Stimulated activated CD8-positive, alpha-beta memory T cell treated with anti-CD3 and anti-CD28 coated beads, Interleukin-4, amount 100 ng/mL, for 1 hour (primary cell): ENCODE measurements at regions not wholly inside any gene's neighbourhood (a gene's known extent, or its start where the extent isn't known, plus 50 kb on each side); places are given as distances from the start of the nearest gene placed in this dataset.
"Not testable (repeated sequence)": the region's sequence is repeated elsewhere in the genome, so short reads cannot be mapped to it uniquely, and the experiment has no call there.

Experiments
- DNase-seq, 2 donors: peaks; one replicate each; pipeline ENCODE4 v3.0.0-alpha.2; 2020; ENCODE audit warnings: low read depth in 2 of 2, low spot score in 1 of 2

DNA sequence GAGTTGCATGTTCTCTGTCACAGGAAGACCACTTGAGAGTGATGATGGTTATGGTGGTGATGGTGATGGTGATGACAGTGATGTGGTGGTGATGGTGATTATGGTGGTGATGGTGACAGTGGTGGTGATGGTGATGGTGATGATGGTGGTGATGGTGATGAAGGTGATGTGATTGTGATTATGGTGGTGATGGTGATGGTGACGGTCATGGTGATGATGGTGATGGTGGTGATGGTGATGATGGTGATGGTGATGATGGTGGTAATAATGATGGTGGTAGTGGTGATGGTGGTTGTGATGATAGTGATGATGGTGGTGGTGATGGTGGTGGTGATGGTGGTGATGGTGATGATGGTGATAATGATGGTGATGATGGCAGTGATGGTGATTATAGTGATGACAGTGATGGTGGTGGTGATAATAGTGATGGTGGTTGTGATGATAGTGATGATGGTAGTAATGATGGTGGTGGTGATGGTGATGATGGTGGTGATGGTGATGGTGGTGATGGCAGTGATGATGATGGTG is 93.7 kb downstream of the ASB1 start:
- DNase-seq, result no peak

DNA sequence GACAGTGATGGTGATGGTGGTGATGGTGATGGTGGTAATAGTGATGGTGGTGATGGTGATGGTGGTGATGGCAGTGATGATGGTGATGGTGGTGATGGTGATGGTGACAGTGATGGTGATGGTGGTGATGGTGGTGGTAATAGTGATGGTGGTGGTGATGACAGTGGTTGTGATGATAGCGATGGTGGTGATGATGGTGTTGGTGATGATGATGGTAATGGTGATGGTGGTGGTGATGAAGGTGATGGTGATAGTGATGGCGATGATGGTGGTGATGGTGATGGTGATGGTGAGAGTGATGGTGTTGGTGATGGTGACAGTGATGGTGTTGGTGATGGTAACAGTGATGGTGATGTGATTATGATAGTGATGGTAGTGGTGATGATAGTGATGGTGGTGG is 94.3 kb downstream of the ASB1 start:
- no peak for DNase-seq

DNA sequence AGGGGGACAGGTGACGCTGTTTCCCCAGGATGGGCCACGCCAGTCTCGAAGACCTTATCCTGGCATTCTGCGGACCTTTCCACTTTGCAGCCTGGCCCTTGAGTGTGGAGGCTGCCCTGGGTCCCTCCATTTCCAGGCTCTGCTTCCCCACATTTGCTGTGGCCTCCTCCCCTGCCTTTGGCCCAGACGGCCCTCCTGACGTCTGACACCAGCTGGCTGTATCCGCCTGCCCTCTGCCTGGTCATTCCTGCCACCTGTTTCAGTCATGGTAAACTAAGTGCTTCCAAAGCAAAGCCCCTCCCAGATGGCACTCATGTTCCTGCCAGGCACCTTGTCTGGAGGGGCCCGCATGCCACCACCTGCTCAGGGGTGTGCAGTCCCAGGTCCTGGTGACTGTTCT is 95.1 kb downstream of the ASB1 start:
- no peak for DNase-seq

DNA sequence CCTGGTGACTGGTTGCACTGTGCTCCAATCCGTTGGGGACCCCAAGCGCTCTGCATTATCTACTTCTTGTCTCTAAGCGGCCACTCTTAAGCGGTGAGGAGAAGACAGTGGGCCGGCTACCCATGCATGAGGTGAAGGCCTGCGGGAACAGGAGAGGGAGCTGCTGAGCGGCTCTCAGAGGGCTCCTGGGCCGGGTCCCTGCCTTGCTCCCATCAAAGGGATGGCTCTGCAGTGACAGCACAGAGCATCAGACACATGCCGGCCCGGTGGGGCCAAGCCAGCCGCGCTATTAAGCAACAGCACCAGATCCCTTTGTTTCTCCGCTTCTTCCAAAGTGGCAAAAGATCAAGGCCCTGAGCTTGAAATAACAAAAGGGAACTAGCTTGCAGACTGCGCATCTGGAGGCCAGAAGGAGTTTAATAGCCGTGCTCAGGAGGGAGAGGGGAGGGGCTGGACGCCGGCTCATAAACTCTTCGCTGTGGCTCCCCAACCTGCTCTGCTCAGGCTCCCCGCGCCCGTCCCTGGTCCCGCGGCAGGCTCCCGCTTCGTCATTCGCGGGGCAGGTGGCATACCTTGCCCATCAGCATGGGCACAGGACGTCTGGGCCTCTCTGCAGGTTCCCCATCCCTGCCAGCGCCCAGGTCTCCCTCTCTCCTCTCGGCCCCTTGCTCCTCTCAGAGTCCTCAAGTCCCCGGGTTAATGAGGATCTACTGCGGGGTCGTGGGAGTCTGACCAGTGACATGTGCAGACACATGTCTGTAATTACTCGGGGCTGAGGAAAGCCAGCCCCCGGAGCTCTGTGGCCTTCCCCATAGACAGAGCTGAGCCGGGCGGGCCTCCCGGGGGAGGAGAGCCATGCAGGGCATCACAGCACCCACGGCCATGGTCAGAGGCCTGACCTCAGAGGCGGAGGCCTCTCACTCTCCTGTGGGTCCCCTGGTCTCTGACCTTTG is 96.7 kb downstream of the ASB1 start:
- DNase-seq, result no peak

DNA sequence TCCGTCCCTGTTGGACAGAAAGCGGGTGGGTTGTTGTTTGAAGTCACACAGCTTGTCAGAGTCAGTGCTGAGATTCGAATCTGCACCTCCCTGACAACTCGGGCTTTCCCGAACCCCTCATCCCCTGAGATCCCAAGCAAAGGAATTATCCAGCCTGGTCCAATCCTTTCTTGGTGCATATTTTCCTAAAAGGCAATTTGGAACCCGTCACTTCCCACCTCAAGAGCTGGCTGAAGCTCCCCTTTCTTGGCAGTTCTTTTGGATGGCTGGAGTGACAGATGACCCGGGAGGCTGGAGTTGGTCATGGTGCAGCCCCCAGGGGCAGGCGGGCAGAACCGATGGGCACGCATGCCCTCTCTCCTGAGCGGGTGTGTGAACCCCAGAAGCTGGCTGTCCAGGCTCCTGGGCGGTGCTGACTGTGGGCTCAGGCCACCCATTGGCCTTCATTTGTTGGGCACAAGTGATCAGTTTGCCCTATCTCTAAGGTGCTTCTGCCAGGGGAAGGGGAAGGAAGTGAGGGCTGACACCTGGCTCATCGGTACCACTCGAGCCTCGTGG is 97.8 kb downstream of the ASB1 start:
- DNase-seq, result no peak

DNA sequence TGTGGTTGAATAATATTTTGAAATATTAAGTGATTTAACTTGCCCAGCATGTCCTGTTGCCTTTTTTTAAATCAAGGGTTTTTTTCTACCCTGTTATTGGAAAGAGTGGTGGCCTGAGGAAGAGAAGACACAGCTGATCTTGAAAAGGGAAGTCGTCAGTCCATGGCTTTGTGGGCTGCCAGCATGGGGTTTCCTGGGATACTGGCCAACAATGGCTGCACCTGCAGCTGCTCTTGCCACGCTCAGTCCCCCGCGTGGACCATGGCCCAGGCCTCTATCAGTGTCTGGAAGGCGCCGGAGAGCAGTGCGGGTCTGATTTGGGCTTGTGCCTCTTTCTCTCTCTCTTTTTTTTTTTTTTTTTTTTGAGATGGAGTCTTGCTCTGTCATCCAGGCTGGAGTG is 99.3 kb downstream of the ASB1 start:
- DNase-seq, result no peak

DNA sequence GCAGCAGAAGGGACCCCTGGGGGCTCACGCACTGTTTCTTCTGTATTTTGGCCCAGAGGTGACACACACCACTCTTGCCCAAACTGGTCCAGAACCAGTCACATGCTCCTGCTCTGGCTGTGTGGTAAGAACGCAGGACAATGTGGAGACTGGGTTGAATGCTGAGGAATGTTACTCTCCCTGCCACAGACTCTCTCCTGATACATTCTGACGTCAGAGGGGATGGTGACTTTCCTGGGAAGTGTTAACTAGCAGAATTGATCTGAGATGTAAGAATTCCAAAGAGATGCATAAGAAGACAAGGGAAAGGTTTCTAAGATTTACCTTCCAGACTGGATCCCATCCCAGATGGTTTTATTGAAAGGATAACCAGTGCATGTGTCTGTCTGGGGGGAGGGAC is 100.8 kb downstream of the ASB1 start:
- no peak for DNase-seq

DNA sequence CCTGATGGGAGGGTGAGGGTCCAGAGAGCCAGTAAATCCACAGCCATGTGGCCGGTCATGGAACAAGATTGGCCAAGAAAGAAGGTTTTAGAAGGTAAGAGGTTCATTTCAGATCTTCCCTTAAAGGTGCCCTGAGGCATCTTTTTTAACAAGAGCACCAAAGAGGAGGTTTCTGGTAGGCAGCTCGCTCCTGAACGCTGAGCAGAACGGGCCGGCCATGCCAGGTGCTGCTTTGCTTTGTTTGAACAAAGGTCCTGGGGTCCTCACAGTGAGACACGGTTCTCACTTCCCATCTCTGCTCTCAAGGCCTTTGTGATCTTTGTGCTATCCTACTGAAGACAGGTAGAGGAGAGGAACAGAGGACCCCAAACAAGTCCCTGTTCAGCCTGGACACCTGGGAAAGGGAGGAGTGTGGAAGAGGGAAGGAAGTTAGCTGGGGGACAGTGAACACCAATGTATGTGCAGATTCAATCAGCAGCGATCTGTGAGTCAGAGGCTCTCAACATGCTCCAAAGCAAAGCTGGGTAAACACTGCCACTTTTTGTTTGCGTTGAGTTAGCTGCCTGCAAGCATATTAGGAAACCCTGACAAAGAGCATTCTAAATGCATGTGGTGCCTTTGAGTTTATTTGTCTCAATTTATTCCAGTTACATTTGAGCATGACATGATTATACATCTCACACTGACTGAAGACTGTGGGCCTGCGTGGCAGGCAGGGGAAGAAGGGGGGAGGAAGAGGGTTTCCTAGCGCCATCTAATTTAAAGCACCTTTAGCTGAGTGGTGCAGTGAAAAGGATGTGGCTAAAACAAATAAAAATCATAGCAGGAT is 102.4 kb downstream of the ASB1 start:
- no peak for DNase-seq

DNA sequence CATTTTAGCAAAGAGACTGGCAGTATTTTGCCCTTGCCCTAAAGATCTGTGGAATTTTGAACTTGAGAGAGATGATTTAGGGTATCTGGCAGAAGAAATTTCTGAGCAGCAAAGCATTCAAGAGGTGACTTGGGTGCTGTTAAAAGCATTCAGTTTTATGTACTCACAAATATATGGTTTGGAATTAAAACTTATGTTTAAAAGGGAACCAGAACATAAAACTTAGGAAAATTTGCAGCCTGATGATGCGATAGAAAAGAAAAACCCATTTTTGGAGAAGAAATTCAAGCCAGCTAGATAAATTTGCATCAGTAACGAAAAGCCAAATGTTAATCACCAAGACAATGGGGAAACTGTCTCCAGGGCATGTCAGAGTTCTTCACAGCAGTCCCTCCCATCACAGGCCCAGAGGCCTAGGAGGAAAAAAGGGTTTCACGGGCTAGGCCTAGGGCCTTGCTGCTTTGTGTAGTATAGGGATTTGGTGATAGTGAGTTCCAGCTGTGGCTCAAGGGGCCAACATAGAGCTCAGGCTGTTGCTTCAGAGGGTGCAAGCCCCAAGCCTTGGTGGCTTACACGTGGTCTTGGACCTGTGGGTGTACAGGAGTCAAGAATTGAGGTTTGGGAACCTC is 104.4 kb downstream of the ASB1 start:
- not testable (repeated sequence) for DNase-seq

DNA sequence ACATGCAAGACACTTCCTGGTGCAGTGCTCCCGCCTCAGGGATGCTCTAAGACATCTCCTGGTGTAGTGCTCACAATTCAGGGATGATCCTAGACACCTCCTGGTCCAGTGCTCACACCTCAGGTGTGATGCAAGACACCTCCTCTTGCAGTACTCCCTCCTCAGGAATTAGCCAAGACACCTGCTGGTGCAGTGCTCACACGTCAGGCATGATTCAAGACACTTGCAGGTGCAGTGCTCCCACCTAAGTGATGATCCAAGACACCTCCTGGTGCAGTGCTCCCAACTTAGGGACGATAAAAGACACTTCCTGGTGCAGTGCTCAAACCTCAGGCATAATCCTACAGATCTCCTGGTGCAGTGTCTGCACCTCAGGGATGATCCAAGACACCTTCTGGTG is 117.0 kb downstream of the ASB1 start:
- not testable (repeated sequence) for DNase-seq

DNA sequence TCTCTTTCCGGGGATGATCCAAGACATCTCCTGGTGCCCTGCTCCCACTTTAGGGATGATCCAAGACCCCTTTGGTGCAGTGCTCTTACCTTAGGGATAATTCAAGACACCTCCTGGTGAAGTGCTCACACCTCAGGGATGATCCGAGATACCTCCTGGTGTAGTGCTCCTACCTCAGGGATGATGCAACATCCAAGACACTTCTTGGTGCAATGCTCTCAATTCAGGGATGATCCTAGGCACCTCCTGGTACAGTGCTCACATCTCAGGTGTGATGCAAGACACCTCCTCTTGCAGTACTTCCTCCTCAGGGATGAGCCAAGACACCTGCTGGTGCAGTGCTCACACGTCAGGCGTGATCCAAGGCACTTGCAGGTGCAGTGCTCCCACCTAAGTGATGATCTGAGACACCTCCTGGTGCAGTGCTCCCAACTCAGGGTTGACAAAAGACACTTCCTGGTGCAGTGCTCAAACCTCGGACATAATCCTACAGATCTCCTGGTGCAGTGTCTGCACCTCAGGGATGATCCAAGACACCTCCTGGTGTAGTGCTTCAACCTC is 122.3 kb downstream of the ASB1 start:
- no peak for DNase-seq

DNA sequence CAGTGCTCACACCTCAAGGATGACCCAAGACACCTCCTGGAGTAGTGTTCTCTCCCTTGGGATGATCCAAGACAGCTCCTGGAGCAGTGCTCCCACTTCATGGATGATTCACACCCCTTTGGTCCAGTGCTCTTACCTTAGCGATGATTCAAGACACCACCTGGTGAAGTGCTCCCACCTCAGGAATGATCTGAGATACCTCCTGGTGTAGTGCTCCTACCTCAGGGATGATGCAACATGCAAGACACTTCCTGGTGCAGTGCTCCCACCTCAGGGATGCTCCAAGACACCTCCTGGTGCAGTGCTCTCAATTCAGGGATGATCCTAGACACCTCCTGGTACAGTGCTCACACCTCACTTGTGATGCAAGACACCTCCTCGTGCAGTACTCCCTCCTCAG is 123.1 kb downstream of the ASB1 start:
- no peak for DNase-seq

DNA sequence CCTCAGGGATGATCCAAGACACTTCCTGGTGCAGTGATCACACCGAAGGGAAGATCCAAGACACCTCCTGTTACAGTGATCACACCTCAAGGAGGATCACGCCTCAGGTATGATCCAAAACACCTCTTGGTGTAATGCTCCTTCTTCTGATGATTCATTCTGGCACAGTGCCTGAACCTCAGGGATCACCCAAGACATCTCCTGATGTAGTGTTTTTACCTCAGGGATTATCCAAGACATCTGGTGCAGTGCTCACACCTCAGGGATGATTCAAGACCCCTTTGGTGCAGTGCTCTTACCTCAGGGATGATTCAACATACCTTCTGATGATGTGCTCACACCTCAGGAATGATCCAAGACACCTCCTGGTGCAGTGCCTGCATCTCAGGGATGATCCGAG is 124.4 kb downstream of the ASB1 start:
- no peak for DNase-seq

DNA sequence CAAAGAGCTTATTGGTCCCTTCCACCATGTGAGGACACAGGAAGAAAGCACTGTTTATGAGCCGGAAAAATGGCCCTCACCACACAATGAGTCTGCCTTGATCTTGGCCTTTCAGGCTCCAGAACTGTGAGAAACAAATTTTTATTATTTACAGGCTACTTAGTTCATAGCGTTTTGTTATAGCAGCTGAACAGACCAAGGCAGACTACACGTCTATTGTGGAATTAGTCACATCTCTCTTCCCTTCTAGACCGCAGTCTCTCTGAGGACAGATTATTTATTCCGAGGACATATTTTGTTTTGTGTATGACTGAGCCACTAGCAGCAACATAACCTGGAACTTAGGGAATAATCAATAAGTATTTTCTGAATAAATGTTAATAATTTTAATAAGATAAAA is 125.5 kb downstream of the ASB1 start:
- no peak for DNase-seq

DNA sequence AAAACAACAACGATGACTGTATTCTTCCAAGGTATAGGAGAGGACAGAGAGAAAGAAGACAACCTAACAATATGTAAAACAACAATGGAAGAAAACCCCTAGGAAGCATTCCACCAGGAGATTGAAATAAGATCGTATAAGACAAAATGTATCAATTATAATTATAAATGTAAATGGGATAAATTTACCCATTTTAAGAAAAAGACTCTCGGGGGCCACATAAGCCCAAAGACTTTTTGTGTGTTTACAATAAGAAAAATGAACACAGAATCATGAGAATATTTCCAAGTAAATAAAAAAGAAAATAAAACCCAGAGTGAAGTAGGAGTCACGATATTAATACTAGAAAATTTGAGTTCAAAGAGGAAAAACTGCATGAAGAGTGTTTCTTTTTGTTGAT is 126.4 kb downstream of the ASB1 start:
- DNase-seq, result no peak

DNA sequence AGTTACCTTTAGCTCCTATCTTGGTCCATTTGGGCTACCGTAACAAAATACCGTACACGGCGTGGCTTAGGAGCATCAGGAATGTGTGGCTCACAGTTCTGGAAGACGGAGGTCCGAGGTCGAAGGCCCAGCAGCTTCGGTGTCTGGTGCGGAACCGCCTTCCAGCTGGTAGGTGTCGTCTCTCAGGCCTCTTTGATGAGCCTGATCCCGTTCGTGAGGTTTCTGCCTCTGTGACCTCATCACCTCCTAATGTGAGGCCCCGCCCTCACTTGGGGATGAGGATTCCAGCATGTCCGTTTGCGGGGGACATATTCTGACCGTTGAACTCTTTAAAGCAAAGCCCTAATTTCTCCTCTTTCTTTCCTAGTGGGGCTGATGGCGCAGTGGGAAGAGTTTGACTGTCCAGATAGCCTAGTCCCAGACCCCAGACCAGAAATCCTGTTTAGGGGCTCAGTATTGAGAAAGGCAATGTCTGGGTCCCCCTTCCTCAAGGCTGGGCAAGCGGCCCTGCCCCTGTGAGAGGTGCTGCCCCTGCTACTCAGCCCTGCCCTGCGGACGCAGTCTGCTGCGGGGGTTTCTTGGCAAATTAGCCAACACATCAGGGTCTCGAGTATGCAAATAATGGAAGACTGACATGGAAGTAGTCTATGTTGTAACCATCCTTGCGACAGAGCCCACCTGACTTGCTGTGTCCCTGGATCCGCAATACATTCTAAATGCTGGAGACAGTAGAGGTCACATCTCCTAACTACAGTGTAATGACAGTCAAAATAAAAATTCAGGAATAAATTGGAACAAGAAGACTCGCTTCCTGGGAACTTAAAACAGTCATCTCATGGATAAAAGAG is 128.0 kb downstream of the ASB1 start:
- no peak for DNase-seq

DNA sequence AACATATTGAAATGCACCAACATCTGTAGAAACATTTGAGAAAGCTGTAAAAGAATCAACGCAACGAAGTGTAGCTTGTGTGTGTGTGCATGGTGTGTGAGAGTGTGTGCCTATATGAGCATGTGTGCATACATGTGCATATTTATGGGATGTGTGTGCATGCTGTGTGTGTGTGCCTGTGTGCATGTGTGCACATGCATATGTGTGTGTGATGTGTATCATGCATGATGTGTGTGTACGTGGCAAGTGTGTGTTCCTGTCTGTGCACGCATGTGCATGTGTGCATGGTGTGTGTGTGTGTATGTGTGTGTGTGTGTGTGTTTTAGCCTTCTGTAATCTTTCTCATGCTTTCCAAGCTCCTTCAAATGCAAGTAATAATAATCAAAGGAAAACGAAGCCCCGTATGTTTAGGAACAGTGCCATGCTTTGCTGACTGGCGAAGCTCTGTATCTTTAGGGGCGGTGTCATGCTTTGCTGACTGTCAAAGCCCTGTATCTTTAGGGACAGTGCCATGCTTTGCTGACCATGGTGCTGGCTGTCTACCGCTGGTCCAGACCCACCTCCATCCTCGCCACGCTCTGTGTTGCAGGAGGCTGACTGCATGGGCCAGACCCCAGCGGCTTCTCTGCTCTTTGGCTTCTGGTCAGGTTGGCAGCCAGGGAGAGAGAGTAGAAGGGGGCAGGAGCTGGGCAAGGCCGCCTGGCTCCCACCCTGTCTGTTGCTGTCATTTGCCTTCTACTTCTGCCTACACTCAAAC is 129.2 kb downstream of the ASB1 start:
- no peak for DNase-seq

DNA sequence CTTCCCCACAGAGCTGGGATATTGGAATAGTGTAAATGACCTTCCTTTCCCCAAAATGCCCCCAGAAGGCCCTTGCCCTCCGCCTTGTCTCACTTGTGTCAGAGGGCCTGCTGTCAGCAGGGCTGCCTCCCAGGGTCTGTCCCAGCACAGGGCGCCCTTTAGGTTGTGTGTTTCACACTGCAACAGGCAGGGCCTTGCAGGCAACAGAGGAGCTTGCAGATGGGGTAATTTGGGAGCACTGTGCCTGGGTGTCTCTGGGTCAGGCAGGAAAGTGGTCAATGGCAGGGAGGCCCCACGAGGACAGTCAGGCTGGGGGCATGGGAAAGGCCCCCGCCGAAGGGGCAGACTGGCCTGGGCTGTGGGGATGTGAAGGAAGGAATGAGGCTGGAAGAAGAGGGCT is 130.7 kb downstream of the ASB1 start:
- no peak for DNase-seq

DNA sequence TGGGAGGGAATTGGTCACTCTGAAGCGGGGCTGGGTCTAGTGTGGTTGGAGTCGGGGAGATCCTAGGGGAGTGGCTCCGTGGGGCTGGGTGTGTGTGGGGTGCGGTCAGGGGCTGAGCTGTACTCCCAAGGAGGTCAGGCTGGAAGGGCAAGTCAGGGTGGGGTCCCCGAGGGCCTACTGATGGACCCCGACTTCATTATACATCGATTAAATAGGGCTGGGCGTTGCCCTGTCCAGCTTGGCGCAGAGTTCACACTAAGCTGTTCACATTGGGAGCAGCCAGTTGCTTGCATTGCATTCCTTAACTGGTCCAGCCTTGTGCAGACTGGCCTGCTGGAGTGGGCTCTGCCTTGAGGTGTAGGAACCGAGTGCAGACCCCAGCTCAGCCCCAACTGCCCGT is 131.2 kb downstream of the ASB1 start:
- DNase-seq, result no peak
